GM12878 (cell line): ENCODE measurements at regions not wholly inside any gene's neighbourhood (a gene's known extent, or its start where the extent isn't known, plus 50 kb on each side); places are given as distances from the start of the nearest gene placed in this dataset.

Source experiments
- ATAC-seq: fragments of 200-7000 bp; cut with Tn5 transposase; 3 replicates; pipeline ENCODE4 v1.9.1; 2020; ENCODE audit warnings: mild to moderate bottlenecking, moderate library complexity
- BruUV-seq: library from RNA; stranded (reverse); fragments of 400-500 nt; replicated peaks from 2 replicates; lab custom pipeline; 2021; lab: Mats Ljungman, UMichigan
- CTCF ChIA-PET: fragments of 300-600 bp; sonication (Branson Sonifier 250); formaldehyde crosslinking; extraction: SDS; loops from one replicate; lab custom pipeline; 2021; ENCODE audit warnings: inconsistent platforms; lab: Yijun Ruan, JAX
- POLR2A ChIA-PET: fragments of 350-600 bp; formaldehyde crosslinking; extraction: SDS; loops from one replicate; lab custom pipeline; 2021; ENCODE audit warnings: inconsistent platforms; lab: Charles Lee
- RAD21 ChIA-PET: fragments of 300-600 bp; sonication (Branson Sonifier 250); formaldehyde crosslinking; loops from one replicate; lab custom pipeline; 2023; ENCODE audit warnings: antibody characterized with exemption; ENCODE audit not compliant: unreplicated experiment; lab: Charles Lee
- SMC1A ChIA-PET: fragments of 300-600 bp; sonication (Branson Sonifier 250); formaldehyde crosslinking; loops from one replicate; lab custom pipeline; 2023; ENCODE audit not compliant: unreplicated experiment, uncharacterized antibody; lab: Charles Lee
- DNase-seq: peaks from one replicate; pipeline ENCODE4 v3.0.0-alpha.2; 2011; ENCODE audit warnings: low read depth, low spot score
- FAIRE-seq: peaks from 3 replicates; lab custom pipeline; 2011; peaks lifted over from hg19 to GRCh38; lab: Jason Lieb, UNC
- H2AFZ ChIP-seq: 2 replicates; pipeline ENCODE4 v1.6.0; 2011; ENCODE audit warnings: low read depth, low read length, control low read depth; ENCODE audit not compliant: control insufficient read depth
- H3K27ac ChIP-seq: 2 replicates; pipeline ENCODE4 v1.5.1; 2011; ENCODE audit warnings: control low read depth; ENCODE audit not compliant: control insufficient read depth, insufficient read depth
- H3K27me3 ChIP-seq, 2 experiments: replicated peaks in 1 of 2; 2 replicates each; pipeline versions ENCODE4 v1.6.0 to v1.6.1; 2011; ENCODE audit warnings: low read length in 1 of 2; ENCODE audit not compliant: control insufficient read depth in 2 of 2, insufficient read depth in 2 of 2
- H3K36me3 ChIP-seq, 2 experiments: 2 replicates each; pipeline ENCODE4 v1.5.1; 2011; ENCODE audit warnings: low read length in 1 of 2; ENCODE audit not compliant: control insufficient read depth in 2 of 2, insufficient read depth in 2 of 2
- H3K4me1 ChIP-seq: 2 replicates; pipeline ENCODE4 v1.6.1; 2011; ENCODE audit warnings: mild to moderate bottlenecking, low read length, moderate library complexity, mixed read lengths; ENCODE audit not compliant: control insufficient read depth, insufficient read depth
- H3K4me2 ChIP-seq: 2 replicates; pipeline ENCODE4 v1.6.0; 2011; ENCODE audit warnings: control low read depth; ENCODE audit not compliant: control insufficient read depth, insufficient read depth
- H3K4me3 ChIP-seq: fragments of 200-600 bp; sonication (generic); 2 replicates; pipeline ENCODE4 v1.5.1; 2016
- H3K79me2 ChIP-seq: 2 replicates; pipeline ENCODE4 v1.6.0; 2011; ENCODE audit warnings: low read length; ENCODE audit not compliant: control insufficient read depth, insufficient read depth
- H3K9ac ChIP-seq: 2 replicates; pipeline ENCODE4 v1.8.0; 2011; ENCODE audit warnings: low read length, control low read depth, mixed read lengths; ENCODE audit not compliant: control insufficient read depth, insufficient read depth
- H3K9me3 ChIP-seq: replicated peaks from 3 replicates; pipeline ENCODE4 v1.5.1; 2011; ENCODE audit warnings: mild to moderate bottlenecking, low read length; ENCODE audit not compliant: control insufficient read depth, insufficient read depth
- H4K20me1 ChIP-seq: 2 replicates; pipeline ENCODE4 v1.6.0; 2011; ENCODE audit not compliant: control insufficient read depth, insufficient read depth
- ATF7 ChIP-seq: fragments of 450-650 bp; IDR thresholded peaks from 2 replicates; pipeline ENCODE4 v1.6.1; 2016; ENCODE audit warnings: low read depth, mild to moderate bottlenecking
- BCL11A ChIP-seq: IDR thresholded peaks from 2 replicates; pipeline ENCODE4 v1.6.1; 2011; ENCODE audit warnings: low read depth, low read length
- BHLHE40 ChIP-seq, 2 experiments: fragments of 450-650 bp in 1 of 2; IDR thresholded peaks; 2 replicates each; pipeline ENCODE4 v1.6.1; 2011 to 2017; ENCODE audit warnings: low read depth in 2 of 2, borderline replicate concordance in 1 of 2, improper control_type of control experiment in 1 of 2, low read length in 1 of 2, mild to moderate bottlenecking in 1 of 2
- CBFB ChIP-seq: IDR thresholded peaks from 2 replicates; pipeline ENCODE4 v1.6.1; 2016; ENCODE audit warnings: antibody characterized with exemption, low read depth
- CREM ChIP-seq: IDR thresholded peaks from 2 replicates; pipeline ENCODE4 v1.6.1; 2014; ENCODE audit warnings: antibody characterized with exemption, low read depth
- FOXM1 ChIP-seq: IDR thresholded peaks from 2 replicates; pipeline ENCODE4 v1.6.1; 2012; ENCODE audit warnings: low read depth, mild to moderate bottlenecking, inconsistent platforms, low read length, moderate library complexity
- IKZF2 ChIP-seq, 2 experiments: fragments of 450-650 bp; IDR thresholded peaks; 2 replicates each; pipeline ENCODE4 v1.6.1; 2017; ENCODE audit warnings: mild to moderate bottlenecking in 2 of 2, moderate library complexity in 2 of 2
- MEF2B ChIP-seq: fragments of 450-650 bp; IDR thresholded peaks from 2 replicates; pipeline ENCODE4 v1.6.1; 2018; ENCODE audit warnings: mild to moderate bottlenecking, moderate library complexity; ENCODE audit not compliant: partially characterized antibody, poor library complexity, severe bottlenecking
- NBN ChIP-seq: fragments of 450-650 bp; IDR thresholded peaks from 2 replicates; pipeline ENCODE4 v1.6.1; 2016
- NFYB ChIP-seq: IDR thresholded peaks from 2 replicates; pipeline ENCODE4 v1.6.1; 2011; ENCODE audit warnings: low read depth, mild to moderate bottlenecking, low read length, improper control_type of control experiment, moderate library complexity; ENCODE audit not compliant: insufficient read depth
- PAX5 ChIP-seq: IDR thresholded peaks from 2 replicates; pipeline ENCODE4 v1.6.1; 2011; ENCODE audit warnings: low read depth, low read length, borderline replicate concordance
- RUNX3 ChIP-seq: IDR thresholded peaks from 2 replicates; pipeline ENCODE4 v1.6.1; 2012; ENCODE audit warnings: low read length, inconsistent platforms
- SMARCA5 ChIP-seq: fragments of 450-650 bp; IDR thresholded peaks from 2 replicates; pipeline ENCODE4 v1.6.1; 2017; ENCODE audit warnings: mild to moderate bottlenecking
- STAT1 ChIP-seq: fragments of 450-650 bp; conservative IDR thresholded peaks from 2 replicates; pipeline ENCODE4 v1.6.1; 2014; ENCODE audit warnings: antibody characterized with exemption, mild to moderate bottlenecking
- ZNF622 ChIP-seq: fragments of 450-650 bp; IDR thresholded peaks from 2 replicates; pipeline ENCODE4 v1.6.1; 2017; ENCODE audit warnings: mild to moderate bottlenecking, inconsistent platforms
- in situ Hi-C: fragments of 300-500 bp; cut with MboI; formaldehyde crosslinking; loops from 9 replicates; pipeline ENCODE4 v1.14.3; 2018; ENCODE audit warnings: mixed read lengths
- intact Hi-C: fragments of 100-400 bp; cut with micrococcal nuclease; formaldehyde crosslinking; loops from one replicate; pipeline ENCODE4 v1.14.2; 2022; ENCODE audit not compliant: unreplicated experiment
- TF ChIP-seq, protein P1 (sequence below): fragments of 450-650 bp; IDR thresholded peaks from 2 replicates; pipeline ENCODE4 v1.6.1; 2017; ENCODE audit warnings: mild to moderate bottlenecking, low read depth, inconsistent platforms; ENCODE audit not compliant: poor library complexity, severe bottlenecking
- TF ChIP-seq, protein P2 (sequence below): IDR thresholded peaks from 2 replicates; pipeline ENCODE4 v1.6.1; 2011; ENCODE audit warnings: mild to moderate bottlenecking, low read depth, low read length, moderate library complexity; ENCODE audit not compliant: insufficient replicate concordance
- TF ChIP-seq, protein P3 (sequence below): IDR thresholded peaks from 2 replicates; pipeline ENCODE4 v1.6.1; 2012; ENCODE audit warnings: low read length, inconsistent platforms
- TF ChIP-seq, protein P4 (sequence below): fragments of 450-650 bp; IDR thresholded peaks from 2 replicates; pipeline ENCODE4 v1.6.1; 2017; ENCODE audit warnings: low read depth, mild to moderate bottlenecking, moderate library complexity

DNA sequence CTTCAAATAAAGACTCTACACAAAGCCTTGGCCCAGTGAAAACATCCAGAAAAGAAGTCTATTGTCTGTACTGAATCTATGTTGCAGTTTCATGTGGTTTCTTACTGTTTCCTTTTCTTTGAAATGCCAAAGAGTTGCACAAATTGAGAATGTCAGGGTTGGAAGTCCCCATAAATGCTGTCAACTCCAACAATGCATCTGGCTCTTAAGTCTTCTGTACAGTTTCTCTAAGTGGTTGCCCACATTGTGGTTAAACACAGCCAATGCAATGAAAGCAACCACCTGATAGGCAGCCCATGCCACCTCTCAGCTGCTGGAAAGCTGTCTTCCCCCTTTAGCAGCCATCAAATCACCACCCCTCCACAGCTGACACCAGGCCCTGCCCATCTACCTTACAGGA lies 67.2 kb upstream of the C1GALT1C1 start:
- Histone ChIP-seq H3K4me2 (no peak overlapping the region), H3K4me1 (peaks cover 11% of the 10 kb centered on the region), H3K9ac (no peak overlapping the region), H3K36me3 (no peaks in the 10 kb centered on the region), H3K27ac (peak overlapping the region; percentile 22), H3K4me3 (no peak overlapping the region), H3K9me3 (peaks cover 2% of the 10 kb centered on the region; the same call in 2 of the 3 replicates), H3K27me3 (no peaks in the 10 kb centered on the region), H3K79me2 (no peaks in the 10 kb centered on the region), H4K20me1 (no peaks in the 10 kb centered on the region), H2AFZ (no peak overlapping the region)
- FAIRE-seq (peak; percentile 57), ATAC-seq (peak; percentile 97), DNase-seq (peak; percentile 66)
- in situ Hi-C loops: no loop called here
- POLR2A ChIA-PET: interaction anchor here (0.7 kb wide), 1 partner anchor 55 kb away, joined by 3 read pairs; no protein-coding TSS in a partner anchor
- intact Hi-C loops: loop anchor here (2.0 kb wide), 1 partner anchor 30 kb away; no protein-coding TSS in a partner anchor
- SMC1A ChIA-PET: interaction anchor here (0.6 to 1.6 kb wide), 5 partner anchors 25 to 80 kb away, joined by 3 to 4 read pairs (median 3); no protein-coding TSS in a partner anchor
- no TSS peak for BruUV-seq
- CTCF ChIA-PET: interaction anchor here (0.9 to 1.2 kb wide), 2 partner anchors 30 to 69 kb away, joined by 3 read pairs; no protein-coding TSS in a partner anchor
- RAD21 ChIA-PET: interaction anchor here (0.9 to 1.5 kb wide), 3 partner anchors 29 to 73 kb away, joined by 3 to 5 read pairs (median 3); no protein-coding TSS in a partner anchor
- TF ChIP-seq IKZF2 (IDR thresholded peaks at IDR 0.05) (peak in 1 of 2 experiments; percentile 29; a peak in 1 of 4 replicates), ATF7 (peak; percentile 28; the same call in 1 of the 2 replicates), BHLHE40 (IDR thresholded peaks at IDR 0.05; ENCODE audit: borderline replicate concordance in 1 of 2, low read depth in 2 of 2, low read length in 1 of 2) (peak in 1 of 2 experiments; percentile 8; a peak in 1 of 4 replicates), ZNF622 (no peak), FOXM1 (0 out of 2 replicates have a peak, but pooled peaks have one; percentile 27), RUNX3 (peak; percentile 95), NBN (0 out of 2 replicates have a peak, but pooled peaks have one; percentile 56), MEF2B (no peak), STAT1 (no peak), BCL11A (no peak), PAX5 (0 out of 2 replicates have a peak, but pooled peaks have one; percentile 37), NFYB (peak; percentile 72), SMARCA5 (no peak), CBFB (0 out of 2 replicates have a peak, but pooled peaks have one; percentile 40), CREM (0 out of 2 replicates have a peak, but pooled peaks have one; percentile 12)
- TF ChIP-seq, protein P1, sequence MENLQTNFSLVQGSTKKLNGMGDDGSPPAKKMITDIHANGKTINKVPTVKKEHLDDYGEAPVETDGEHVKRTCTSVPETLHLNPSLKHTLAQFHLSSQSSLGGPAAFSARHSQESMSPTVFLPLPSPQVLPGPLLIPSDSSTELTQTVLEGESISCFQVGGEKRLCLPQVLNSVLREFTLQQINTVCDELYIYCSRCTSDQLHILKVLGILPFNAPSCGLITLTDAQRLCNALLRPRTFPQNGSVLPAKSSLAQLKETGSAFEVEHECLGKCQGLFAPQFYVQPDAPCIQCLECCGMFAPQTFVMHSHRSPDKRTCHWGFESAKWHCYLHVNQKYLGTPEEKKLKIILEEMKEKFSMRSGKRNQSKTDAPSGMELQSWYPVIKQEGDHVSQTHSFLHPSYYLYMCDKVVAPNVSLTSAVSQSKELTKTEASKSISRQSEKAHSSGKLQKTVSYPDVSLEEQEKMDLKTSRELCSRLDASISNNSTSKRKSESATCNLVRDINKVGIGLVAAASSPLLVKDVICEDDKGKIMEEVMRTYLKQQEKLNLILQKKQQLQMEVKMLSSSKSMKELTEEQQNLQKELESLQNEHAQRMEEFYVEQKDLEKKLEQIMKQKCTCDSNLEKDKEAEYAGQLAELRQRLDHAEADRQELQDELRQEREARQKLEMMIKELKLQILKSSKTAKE: peak; percentile 19
- TF ChIP-seq, protein P2, sequence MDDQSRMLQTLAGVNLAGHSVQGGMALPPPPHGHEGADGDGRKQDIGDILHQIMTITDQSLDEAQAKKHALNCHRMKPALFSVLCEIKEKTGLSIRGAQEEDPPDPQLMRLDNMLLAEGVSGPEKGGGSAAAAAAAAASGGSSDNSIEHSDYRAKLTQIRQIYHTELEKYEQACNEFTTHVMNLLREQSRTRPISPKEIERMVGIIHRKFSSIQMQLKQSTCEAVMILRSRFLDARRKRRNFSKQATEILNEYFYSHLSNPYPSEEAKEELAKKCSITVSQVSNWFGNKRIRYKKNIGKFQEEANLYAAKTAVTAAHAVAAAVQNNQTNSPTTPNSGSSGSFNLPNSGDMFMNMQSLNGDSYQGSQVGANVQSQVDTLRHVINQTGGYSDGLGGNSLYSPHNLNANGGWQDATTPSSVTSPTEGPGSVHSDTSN: peak; percentile 92
- TF ChIP-seq, protein P3, sequence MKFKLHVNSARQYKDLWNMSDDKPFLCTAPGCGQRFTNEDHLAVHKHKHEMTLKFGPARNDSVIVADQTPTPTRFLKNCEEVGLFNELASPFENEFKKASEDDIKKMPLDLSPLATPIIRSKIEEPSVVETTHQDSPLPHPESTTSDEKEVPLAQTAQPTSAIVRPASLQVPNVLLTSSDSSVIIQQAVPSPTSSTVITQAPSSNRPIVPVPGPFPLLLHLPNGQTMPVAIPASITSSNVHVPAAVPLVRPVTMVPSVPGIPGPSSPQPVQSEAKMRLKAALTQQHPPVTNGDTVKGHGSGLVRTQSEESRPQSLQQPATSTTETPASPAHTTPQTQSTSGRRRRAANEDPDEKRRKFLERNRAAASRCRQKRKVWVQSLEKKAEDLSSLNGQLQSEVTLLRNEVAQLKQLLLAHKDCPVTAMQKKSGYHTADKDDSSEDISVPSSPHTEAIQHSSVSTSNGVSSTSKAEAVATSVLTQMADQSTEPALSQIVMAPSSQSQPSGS: peak; percentile 14; the same call in 1 of the 2 replicates
- TF ChIP-seq, protein P4, sequence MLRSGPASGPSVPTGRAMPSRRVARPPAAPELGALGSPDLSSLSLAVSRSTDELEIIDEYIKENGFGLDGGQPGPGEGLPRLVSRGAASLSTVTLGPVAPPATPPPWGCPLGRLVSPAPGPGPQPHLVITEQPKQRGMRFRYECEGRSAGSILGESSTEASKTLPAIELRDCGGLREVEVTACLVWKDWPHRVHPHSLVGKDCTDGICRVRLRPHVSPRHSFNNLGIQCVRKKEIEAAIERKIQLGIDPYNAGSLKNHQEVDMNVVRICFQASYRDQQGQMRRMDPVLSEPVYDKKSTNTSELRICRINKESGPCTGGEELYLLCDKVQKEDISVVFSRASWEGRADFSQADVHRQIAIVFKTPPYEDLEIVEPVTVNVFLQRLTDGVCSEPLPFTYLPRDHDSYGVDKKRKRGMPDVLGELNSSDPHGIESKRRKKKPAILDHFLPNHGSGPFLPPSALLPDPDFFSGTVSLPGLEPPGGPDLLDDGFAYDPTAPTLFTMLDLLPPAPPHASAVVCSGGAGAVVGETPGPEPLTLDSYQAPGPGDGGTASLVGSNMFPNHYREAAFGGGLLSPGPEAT: peak; percentile 85
